Nucleus accumbens (tissue), 56 donors: ENCODE measurements at regions not wholly inside any gene's neighbourhood (a gene's known extent, or its start where the extent isn't known, plus 50 kb on each side); places are given as distances from the start of the nearest gene placed in this dataset.
A peak's percentile ranks its signal among the peaks of the same experiment; 100 is the strongest.
"Not testable (repeated sequence)": the region's sequence is repeated elsewhere in the genome, so short reads cannot be mapped to it uniquely, and the experiment has no call there.

Source experiments
- DNase-seq, 56 donors: peaks; one replicate each; lab custom pipeline; 2025; lab: John Stamatoyannopoulos, UW

- DNase-seq, result no peak
Measured at GRCh38 chr5:26427281-26427680, 611.1 kb downstream of the CDH9 start.

- no peak for DNase-seq
Measured at GRCh38 chr5:26419987-26420386, 618.4 kb downstream of the CDH9 start.

- DNase-seq, result no peak
Measured at GRCh38 chr5:26416911-26417310, 621.5 kb downstream of the CDH9 start.

GRCh38 chr5:26415987-26416779, 622.2 kb downstream of the CDH9 start:
- no peak for DNase-seq

- no peak for DNase-seq
Measured at GRCh38 chr5:26390608-26391007, 647.8 kb downstream of the CDH9 start.

- peak in 2 of 56 donors; percentile 11 to 49 for DNase-seq
Measured at GRCh38 chr5:26388976-26389375, 649.4 kb downstream of the CDH9 start.

- DNase-seq, result no peak
Measured at GRCh38 chr5:26386532-26386931, 651.9 kb downstream of the CDH9 start.

- not testable (repeated sequence) for DNase-seq
Measured at GRCh38 chr5:26364624-26365023, 673.8 kb downstream of the CDH9 start.

- no peak for DNase-seq
Measured at GRCh38 chr5:26343801-26344325, 694.5 kb downstream of the CDH9 start.

GRCh38 chr5:26339576-26339975, 698.8 kb downstream of the CDH9 start:
- DNase-seq, result no peak

- DNase-seq, result no peak
Measured at GRCh38 chr5:26329562-26330189, 708.7 kb downstream of the CDH9 start.

GRCh38 chr5:26326153-26326759, 712.1 kb downstream of the CDH9 start:
- no peak for DNase-seq

- DNase-seq, result not testable (repeated sequence)
Measured at GRCh38 chr5:26325432-26325831, 713.0 kb downstream of the CDH9 start.

GRCh38 chr5:26324273-26324895, 714.0 kb downstream of the CDH9 start:
- DNase-seq, result not testable (repeated sequence)

GRCh38 chr5:26323794-26324193, 714.6 kb downstream of the CDH9 start:
- DNase-seq, result no peak

GRCh38 chr5:26321278-26321677, 717.1 kb downstream of the CDH9 start:
- no peak for DNase-seq

- DNase-seq, result no peak
Measured at GRCh38 chr5:26310415-26310814, 728.0 kb downstream of the CDH9 start.

- DNase-seq, result peak in 4 of 56 donors; percentile 2 to 25 (median 4)
Measured at GRCh38 chr5:26295541-26295940, 742.8 kb downstream of the CDH9 start.

- no peak for DNase-seq
Measured at GRCh38 chr5:26282190-26282589, 756.2 kb downstream of the CDH9 start.

GRCh38 chr5:26278078-26278477, 760.3 kb downstream of the CDH9 start:
- DNase-seq, result no peak

- peak in 2 of 56 donors; percentile 4 to 11 for DNase-seq
Measured at GRCh38 chr5:26259081-26259480, 779.3 kb downstream of the CDH9 start.
